BJ (cell line): ENCODE measurements at regions not wholly inside any gene's neighbourhood (a gene's known extent, or its start where the extent isn't known, plus 50 kb on each side); places are given as distances from the start of the nearest gene placed in this dataset.

Source experiments
- CTCF ChIA-PET: fragments of 350-600 bp; formaldehyde crosslinking; extraction: SDS; loops from one replicate; lab custom pipeline; 2021; ENCODE audit warnings: antibody characterized with exemption, inconsistent platforms; lab: Yijun Ruan, JAX
- POLR2A ChIA-PET: fragments of 300-600 bp; sonication (Branson Sonifier 250); formaldehyde crosslinking; extraction: SDS; loops from one replicate; lab custom pipeline; 2021; ENCODE audit warnings: antibody characterized with exemption; lab: Charles Lee
- DNase-seq: peaks from one replicate; pipeline ENCODE4 v3.0.0-alpha.2; 2011; ENCODE audit warnings: low read depth
- H3K27me3 ChIP-seq: 2 replicates; pipeline ENCODE4 v1.6.0; 2011; ENCODE audit warnings: low read length; ENCODE audit not compliant: control insufficient read depth, insufficient read depth
- H3K36me3 ChIP-seq: 2 replicates; pipeline ENCODE4 v1.5.1; 2011; ENCODE audit warnings: low read length; ENCODE audit not compliant: control insufficient read depth, insufficient read depth
- H3K4me3 ChIP-seq: 2 replicates; pipeline ENCODE4 v1.5.1; 2011; ENCODE audit warnings: low read depth, mild to moderate bottlenecking, control low read depth, low read length
- TF ChIP-seq, protein P1 (sequence below): IDR thresholded peaks from 2 replicates; pipeline ENCODE4 v1.5.1; 2011; ENCODE audit warnings: low read depth, mild to moderate bottlenecking, control low read depth, inconsistent platforms, low read length, moderate library complexity; ENCODE audit not compliant: insufficient read depth

DNA sequence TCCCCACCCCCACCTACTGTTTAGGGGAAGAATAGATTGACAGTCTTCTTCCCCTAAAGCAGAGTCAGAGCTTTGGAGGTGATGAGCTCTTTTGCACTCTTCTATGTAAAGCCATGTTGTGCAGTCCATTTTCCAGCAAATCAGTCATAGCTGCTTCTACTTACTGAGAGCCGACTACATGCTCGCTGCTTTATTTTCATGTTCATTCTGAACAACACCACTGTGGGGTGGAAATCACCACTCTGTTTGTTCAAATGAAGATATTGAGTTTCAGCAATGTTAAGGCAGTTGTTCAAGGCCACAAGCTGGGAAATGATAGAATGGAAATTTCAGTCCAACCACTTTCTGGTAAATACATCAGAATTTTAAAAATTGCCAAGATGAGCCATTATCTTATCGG is 88.3 kb downstream of the INSIG2 start:
- H3K27me3 ChIP-seq, result peaks cover 6% of the 10 kb centered on the region
- ChIA-PET POLR2A (no interaction called here), CTCF (interaction anchor here (1.0 to 1.8 kb wide), 4 partner anchors 25 to 679 kb away, joined by 3 to 5 read pairs (median 4); no protein-coding TSS in a partner anchor)
- TF ChIP-seq, protein P1, sequence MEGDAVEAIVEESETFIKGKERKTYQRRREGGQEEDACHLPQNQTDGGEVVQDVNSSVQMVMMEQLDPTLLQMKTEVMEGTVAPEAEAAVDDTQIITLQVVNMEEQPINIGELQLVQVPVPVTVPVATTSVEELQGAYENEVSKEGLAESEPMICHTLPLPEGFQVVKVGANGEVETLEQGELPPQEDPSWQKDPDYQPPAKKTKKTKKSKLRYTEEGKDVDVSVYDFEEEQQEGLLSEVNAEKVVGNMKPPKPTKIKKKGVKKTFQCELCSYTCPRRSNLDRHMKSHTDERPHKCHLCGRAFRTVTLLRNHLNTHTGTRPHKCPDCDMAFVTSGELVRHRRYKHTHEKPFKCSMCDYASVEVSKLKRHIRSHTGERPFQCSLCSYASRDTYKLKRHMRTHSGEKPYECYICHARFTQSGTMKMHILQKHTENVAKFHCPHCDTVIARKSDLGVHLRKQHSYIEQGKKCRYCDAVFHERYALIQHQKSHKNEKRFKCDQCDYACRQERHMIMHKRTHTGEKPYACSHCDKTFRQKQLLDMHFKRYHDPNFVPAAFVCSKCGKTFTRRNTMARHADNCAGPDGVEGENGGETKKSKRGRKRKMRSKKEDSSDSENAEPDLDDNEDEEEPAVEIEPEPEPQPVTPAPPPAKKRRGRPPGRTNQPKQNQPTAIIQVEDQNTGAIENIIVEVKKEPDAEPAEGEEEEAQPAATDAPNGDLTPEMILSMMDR, result no peak
- DNase-seq, result no peak
- no peaks in the 10 kb centered on the region for H3K36me3 ChIP-seq
- no peak overlapping the region for H3K4me3 ChIP-seq

DNA sequence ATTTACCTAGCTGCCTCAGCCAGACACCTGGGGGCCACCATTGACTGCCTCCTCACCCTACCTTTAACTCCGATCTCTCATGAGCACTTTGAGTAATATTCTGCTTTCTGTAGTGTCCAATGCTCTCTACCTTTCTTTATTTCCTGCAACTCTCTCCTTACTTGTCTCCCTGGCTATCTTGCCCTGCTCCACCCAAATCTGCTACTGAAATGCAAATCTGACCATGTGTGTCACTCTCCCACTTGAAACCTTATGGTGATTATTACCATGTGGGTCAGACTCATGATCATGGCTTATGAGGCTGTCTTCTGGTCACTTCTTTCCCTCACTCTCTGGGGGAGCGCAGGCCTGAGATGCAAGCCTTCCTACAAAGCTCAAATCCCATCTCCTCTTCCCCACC is 83.3 kb downstream of the INSIG2 start:
- DNase-seq, result no peak
- Histone ChIP-seq H3K36me3 (no peaks in the 10 kb centered on the region), H3K4me3 (no peak overlapping the region), H3K27me3 (peaks cover 5% of the 10 kb centered on the region; the same call in 1 of the 2 replicates)
- POLR2A ChIA-PET, result no interaction called here
- CTCF ChIA-PET, result no interaction called here
- TF ChIP-seq, protein P1, result no peak

DNA sequence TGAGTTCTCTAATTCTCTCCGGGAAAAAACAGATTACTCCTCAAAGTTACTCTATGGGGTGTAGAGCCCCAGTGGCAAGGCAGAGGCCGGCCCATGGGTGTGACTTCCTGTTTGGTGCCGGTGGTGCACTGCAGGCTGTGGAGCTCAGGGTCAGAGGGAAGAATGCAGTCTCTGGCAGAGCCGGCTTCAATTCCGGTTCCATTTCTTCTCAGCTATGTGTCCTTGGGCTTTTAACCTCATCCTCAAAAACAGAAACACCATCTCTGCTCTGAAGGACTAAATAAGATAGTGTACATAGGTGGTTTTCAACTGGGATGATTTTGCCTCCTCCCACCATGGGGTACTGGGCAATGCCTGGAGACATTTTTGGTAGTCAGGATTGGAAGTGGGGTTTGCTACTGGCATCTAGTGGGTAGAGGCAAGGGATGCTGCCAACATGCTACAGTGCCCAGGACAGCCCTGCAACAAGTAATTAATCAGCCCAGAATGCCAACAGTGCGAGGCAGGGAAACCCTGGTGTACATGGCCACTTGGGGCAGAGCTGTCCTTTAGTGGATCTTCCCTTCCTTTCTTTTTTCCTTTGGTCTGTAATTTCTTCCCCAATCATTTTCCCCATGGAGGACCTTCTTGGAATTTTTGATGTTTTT is 81.2 kb downstream of the INSIG2 start:
- TF ChIP-seq, protein P1, result no peak
- Histone ChIP-seq H3K36me3 (no peaks in the 10 kb centered on the region), H3K27me3 (0 out of 2 replicates have a peak, but pooled peaks cover 2% of the 10 kb centered on the region), H3K4me3 (no peak overlapping the region)
- no peak for DNase-seq
- CTCF ChIA-PET, result interaction anchor here (1.3 kb wide), 1 partner anchor 15 kb away, joined by 3 read pairs; no protein-coding TSS in a partner anchor
- POLR2A ChIA-PET, result no interaction called here

DNA sequence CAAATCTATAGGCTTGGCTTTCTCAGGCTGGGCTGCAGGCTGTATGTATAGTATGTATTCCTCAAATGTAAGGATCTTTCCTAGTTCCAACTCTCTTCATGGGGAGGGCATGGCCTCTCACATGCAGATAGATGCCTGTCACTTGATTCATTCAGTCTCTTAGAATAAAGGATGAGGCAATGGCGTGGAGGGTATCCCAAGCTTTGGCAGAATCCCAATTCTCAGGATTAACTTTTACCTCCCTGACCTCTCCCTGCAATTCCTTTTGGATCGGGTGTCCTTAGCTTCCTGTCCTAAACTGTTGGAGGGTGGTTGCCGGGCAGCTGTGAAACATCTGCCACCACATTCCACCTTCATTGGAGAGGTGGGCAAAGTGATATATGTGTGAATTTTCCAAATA is 80.3 kb downstream of the INSIG2 start:
- TF ChIP-seq, protein P1, result no peak
- POLR2A ChIA-PET, result no interaction called here
- CTCF ChIA-PET, result interaction anchor here (1.3 kb wide), 1 partner anchor 14 kb away, joined by 3 read pairs; no protein-coding TSS in a partner anchor
- 0 out of 2 replicates have a peak, but pooled peaks cover 2% of the 10 kb centered on the region for H3K27me3 ChIP-seq
- H3K4me3 ChIP-seq, result no peak overlapping the region
- no peak for DNase-seq
- no peaks in the 10 kb centered on the region for H3K36me3 ChIP-seq

DNA sequence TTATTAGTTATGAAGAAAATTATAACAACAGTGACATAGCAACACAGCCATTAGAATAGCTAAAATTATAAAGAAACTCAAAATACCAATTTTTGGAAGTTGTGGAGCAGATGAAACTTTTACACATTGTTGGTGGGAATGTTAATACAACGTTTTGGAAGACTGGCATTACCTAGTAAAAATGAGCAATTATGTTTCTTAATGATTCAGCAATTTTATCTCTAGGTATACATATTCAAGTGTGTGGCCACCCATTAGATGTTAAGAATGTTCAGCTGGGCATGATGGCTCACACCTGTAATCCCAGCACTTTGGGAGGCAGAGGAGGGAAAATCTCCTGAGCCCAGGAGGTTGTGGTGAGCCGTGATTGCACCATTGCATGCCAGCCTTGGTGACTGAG is 78.8 kb downstream of the INSIG2 start:
- CTCF ChIA-PET, result no interaction called here

More for the DNA sequence above, 78.8 kb downstream of the INSIG2 start:
- POLR2A ChIA-PET, result no interaction called here
- no peaks in the 10 kb centered on the region for H3K36me3 ChIP-seq
- TF ChIP-seq, protein P1, result no peak
- 0 out of 2 replicates have a peak, but pooled peaks cover 2% of the 10 kb centered on the region for H3K27me3 ChIP-seq
- no peak overlapping the region for H3K4me3 ChIP-seq
- no peak for DNase-seq
